Dendritic cell treated with granulocyte-macrophage colony-stimulating factor and Interleukin-4, amounts not matched to agents 40 ng/mL and 50 ng/mL, for 4 days (primary cell): ENCODE measurements at regions not wholly inside any gene's neighbourhood (a gene's known extent, or its start where the extent isn't known, plus 50 kb on each side); places are given as distances from the start of the nearest gene placed in this dataset.

Experiments used
- H3K27ac Mint-ChIP-seq: one replicate; pipeline ENCODE4 v1.8.0; 2022; ENCODE audit warnings: mild to moderate bottlenecking, mixed read lengths
- H3K27me3 Mint-ChIP-seq: one replicate; pipeline ENCODE4 v1.8.0; 2022; ENCODE audit warnings: mild to moderate bottlenecking, mixed read lengths
- H3K36me3 Mint-ChIP-seq: one replicate; pipeline ENCODE4 v1.8.0; 2022; ENCODE audit warnings: low read depth, mixed read lengths
- H3K4me1 Mint-ChIP-seq: one replicate; pipeline ENCODE4 v1.8.0; 2022; ENCODE audit warnings: low read depth, mixed read lengths
- H3K4me3 Mint-ChIP-seq: one replicate; pipeline ENCODE4 v1.8.0; 2022; ENCODE audit warnings: mild to moderate bottlenecking, moderate library complexity, mixed read lengths
- H3K9me3 Mint-ChIP-seq: one replicate; pipeline ENCODE4 v1.8.0; 2022; ENCODE audit warnings: mixed read lengths
- intact Hi-C: fragments of 100-400 bp; cut with micrococcal nuclease; formaldehyde crosslinking; loops from one replicate; pipeline ENCODE4 v1.15.0; 2022

- intact Hi-C loops = no loop called here
- H3K27ac Mint-ChIP-seq = no peak overlapping the region
- H3K9me3 Mint-ChIP-seq = peaks cover 43% of the 10 kb centered on the region
- no peaks in the 10 kb centered on the region for H3K36me3 Mint-ChIP-seq
- no peak overlapping the region for H3K4me3 Mint-ChIP-seq
- no peaks in the 10 kb centered on the region for H3K4me1 Mint-ChIP-seq
- no peaks in the 10 kb centered on the region for H3K27me3 Mint-ChIP-seq
Measured at GRCh38 chr16:26252598-26252997, 560.8 kb downstream of the HS3ST4 start.

GRCh38 chr16:26261621-26262020 lies 569.9 kb downstream of the HS3ST4 start:
- Mint-ChIP-seq H3K36me3 (no peaks in the 10 kb centered on the region), H3K27ac (no peak overlapping the region), H3K4me3 (no peak overlapping the region), H3K4me1 (no peaks in the 10 kb centered on the region), H3K9me3 (peaks cover 14% of the 10 kb centered on the region), H3K27me3 (no peaks in the 10 kb centered on the region)
- intact Hi-C loops = no loop called here

- intact Hi-C loops = no loop called here
Measured at GRCh38 chr16:26263406-26263805, 571.6 kb downstream of the HS3ST4 start.

GRCh38 chr16:26267641-26268040 lies 575.9 kb downstream of the HS3ST4 start:
- Mint-ChIP-seq H3K9me3 (peaks cover 2% of the 10 kb centered on the region), H3K27ac (no peak overlapping the region), H3K27me3 (no peaks in the 10 kb centered on the region), H3K4me1 (no peaks in the 10 kb centered on the region), H3K4me3 (no peak overlapping the region), H3K36me3 (no peaks in the 10 kb centered on the region)
- intact Hi-C loops = no loop called here

More at GRCh38 chr16:26263406-26263805, 571.6 kb downstream of the HS3ST4 start:
- no peaks in the 10 kb centered on the region for H3K27me3 Mint-ChIP-seq
- H3K27ac Mint-ChIP-seq = no peak overlapping the region
- no peaks in the 10 kb centered on the region for H3K36me3 Mint-ChIP-seq
- no peaks in the 10 kb centered on the region for H3K4me1 Mint-ChIP-seq
- no peak overlapping the region for H3K4me3 Mint-ChIP-seq
- H3K9me3 Mint-ChIP-seq = peaks cover 14% of the 10 kb centered on the region

GRCh38 chr16:26269673-26270072 lies 577.9 kb downstream of the HS3ST4 start:
- Mint-ChIP-seq H3K9me3 (no peaks in the 10 kb centered on the region), H3K27ac (no peak overlapping the region), H3K4me3 (no peak overlapping the region), H3K36me3 (no peaks in the 10 kb centered on the region), H3K27me3 (no peaks in the 10 kb centered on the region), H3K4me1 (no peaks in the 10 kb centered on the region)
- intact Hi-C loops = no loop called here

GRCh38 chr16:26273607-26274006 lies 581.8 kb downstream of the HS3ST4 start:
- Mint-ChIP-seq H3K4me3 (no peak overlapping the region), H3K9me3 (no peaks in the 10 kb centered on the region), H3K4me1 (no peaks in the 10 kb centered on the region), H3K27ac (no peak overlapping the region), H3K36me3 (no peaks in the 10 kb centered on the region), H3K27me3 (no peaks in the 10 kb centered on the region)
- intact Hi-C loops = no loop called here

GRCh38 chr16:26275021-26275590 lies 583.3 kb downstream of the HS3ST4 start:
- no peaks in the 10 kb centered on the region for H3K4me1 Mint-ChIP-seq
- intact Hi-C loops = no loop called here
- no peaks in the 10 kb centered on the region for H3K27me3 Mint-ChIP-seq

GRCh38 chr16:26276289-26276688 lies 584.5 kb downstream of the HS3ST4 start:
- no peaks in the 10 kb centered on the region for H3K9me3 Mint-ChIP-seq
- H3K27me3 Mint-ChIP-seq = no peaks in the 10 kb centered on the region
- no peak overlapping the region for H3K27ac Mint-ChIP-seq
- intact Hi-C loops = no loop called here
- H3K4me1 Mint-ChIP-seq = no peaks in the 10 kb centered on the region
- H3K4me3 Mint-ChIP-seq = no peak overlapping the region
- no peaks in the 10 kb centered on the region for H3K36me3 Mint-ChIP-seq

More at GRCh38 chr16:26275021-26275590, 583.3 kb downstream of the HS3ST4 start:
- Mint-ChIP-seq H3K4me3 (no peak overlapping the region), H3K9me3 (no peaks in the 10 kb centered on the region), H3K36me3 (no peaks in the 10 kb centered on the region), H3K27ac (no peak overlapping the region)

GRCh38 chr16:26281381-26282110 lies 589.8 kb downstream of the HS3ST4 start:
- H3K27me3 Mint-ChIP-seq = no peaks in the 10 kb centered on the region
- no peaks in the 10 kb centered on the region for H3K36me3 Mint-ChIP-seq
- H3K4me1 Mint-ChIP-seq = no peaks in the 10 kb centered on the region
- H3K4me3 Mint-ChIP-seq = no peak overlapping the region
- H3K9me3 Mint-ChIP-seq = peaks cover 9% of the 10 kb centered on the region
- intact Hi-C loops = no loop called here
- H3K27ac Mint-ChIP-seq = no peak overlapping the region

- no peak overlapping the region for H3K4me3 Mint-ChIP-seq
- intact Hi-C loops = no loop called here
- H3K9me3 Mint-ChIP-seq = no peaks in the 10 kb centered on the region
- H3K27me3 Mint-ChIP-seq = no peaks in the 10 kb centered on the region
- no peaks in the 10 kb centered on the region for H3K4me1 Mint-ChIP-seq
- H3K27ac Mint-ChIP-seq = no peak overlapping the region
- no peaks in the 10 kb centered on the region for H3K36me3 Mint-ChIP-seq
Measured at GRCh38 chr16:26295625-26296304, 604.0 kb downstream of the HS3ST4 start.

- H3K27ac Mint-ChIP-seq = no peak overlapping the region
- intact Hi-C loops = no loop called here
- no peaks in the 10 kb centered on the region for H3K27me3 Mint-ChIP-seq
- H3K9me3 Mint-ChIP-seq = no peaks in the 10 kb centered on the region
- no peaks in the 10 kb centered on the region for H3K36me3 Mint-ChIP-seq
- H3K4me3 Mint-ChIP-seq = no peak overlapping the region
- no peaks in the 10 kb centered on the region for H3K4me1 Mint-ChIP-seq
Measured at GRCh38 chr16:26301516-26301915, 609.8 kb downstream of the HS3ST4 start.

- H3K27me3 Mint-ChIP-seq = no peaks in the 10 kb centered on the region
- intact Hi-C loops = no loop called here
- no peaks in the 10 kb centered on the region for H3K36me3 Mint-ChIP-seq
- H3K27ac Mint-ChIP-seq = no peak overlapping the region
- H3K4me3 Mint-ChIP-seq = no peak overlapping the region
- H3K9me3 Mint-ChIP-seq = no peaks in the 10 kb centered on the region
- H3K4me1 Mint-ChIP-seq = no peaks in the 10 kb centered on the region
Measured at GRCh38 chr16:26316683-26317464, 625.1 kb downstream of the HS3ST4 start.

GRCh38 chr16:26317885-26318284 lies 626.1 kb downstream of the HS3ST4 start:
- H3K4me3 Mint-ChIP-seq = no peak overlapping the region
- no peaks in the 10 kb centered on the region for H3K36me3 Mint-ChIP-seq
- no peaks in the 10 kb centered on the region for H3K4me1 Mint-ChIP-seq
- H3K27me3 Mint-ChIP-seq = no peaks in the 10 kb centered on the region
- intact Hi-C loops = no loop called here
- H3K27ac Mint-ChIP-seq = no peak overlapping the region
- no peaks in the 10 kb centered on the region for H3K9me3 Mint-ChIP-seq

GRCh38 chr16:26330654-26331053 lies 638.9 kb downstream of the HS3ST4 start:
- H3K9me3 Mint-ChIP-seq = peaks cover 44% of the 10 kb centered on the region
- H3K27ac Mint-ChIP-seq = no peak overlapping the region
- H3K36me3 Mint-ChIP-seq = no peaks in the 10 kb centered on the region
- H3K4me3 Mint-ChIP-seq = no peak overlapping the region
- peaks cover 7% of the 10 kb centered on the region for H3K4me1 Mint-ChIP-seq
- H3K27me3 Mint-ChIP-seq = no peaks in the 10 kb centered on the region
- intact Hi-C loops = no loop called here
